ENCODE measurements at regions not wholly inside any gene's neighbourhood (a gene's known extent, or its start where the extent isn't known, plus 50 kb on each side); places are given as distances from the start of the nearest gene placed in this dataset.
A peak's percentile ranks its signal among the peaks of the same experiment; 100 is the strongest.

- Histone ChIP-seq H3K27me3 (ENCODE audit: control insufficient read depth in 4 of 4, insufficient read depth in 4 of 4, low read length in 3 of 4) (no peaks in the 10 kb centered on the region), H3K27ac (ENCODE audit: low read depth in 1 of 2, low read length in 2 of 2) (no peak overlapping the region), H3K9me3 (ENCODE audit: control insufficient read depth in 4 of 4, low read length in 3 of 4) (peaks cover 5 to 12% (median 6%) of the 10 kb centered on the region in 4 donors), H3K36me3 (ENCODE audit: control insufficient read depth in 4 of 4, insufficient read depth in 3 of 4, low read depth in 1 of 4, low read length in 3 of 4) (no peaks in the 10 kb centered on the region), H3K9ac (ENCODE audit: low read depth in 1 of 2, low read length in 2 of 2) (no peak overlapping the region), H3K4me1 (ENCODE audit: control insufficient read depth in 4 of 4, insufficient read depth in 4 of 4, low read length in 3 of 4) (no peaks in the 10 kb centered on the region), H3K4me3 (ENCODE audit: low read depth in 1 of 3, low read length in 3 of 3) (no peak overlapping the region)
- TF ChIP-seq RAD21 (IDR thresholded peaks at IDR 0.05) (no peak), RXRA (IDR thresholded peaks at IDR 0.05) (no peak), YY1 (IDR thresholded peaks at IDR 0.05) (no peak), REST (IDR thresholded peaks at IDR 0.05) (no peak)
- TF ChIP-seq, protein P1, sequence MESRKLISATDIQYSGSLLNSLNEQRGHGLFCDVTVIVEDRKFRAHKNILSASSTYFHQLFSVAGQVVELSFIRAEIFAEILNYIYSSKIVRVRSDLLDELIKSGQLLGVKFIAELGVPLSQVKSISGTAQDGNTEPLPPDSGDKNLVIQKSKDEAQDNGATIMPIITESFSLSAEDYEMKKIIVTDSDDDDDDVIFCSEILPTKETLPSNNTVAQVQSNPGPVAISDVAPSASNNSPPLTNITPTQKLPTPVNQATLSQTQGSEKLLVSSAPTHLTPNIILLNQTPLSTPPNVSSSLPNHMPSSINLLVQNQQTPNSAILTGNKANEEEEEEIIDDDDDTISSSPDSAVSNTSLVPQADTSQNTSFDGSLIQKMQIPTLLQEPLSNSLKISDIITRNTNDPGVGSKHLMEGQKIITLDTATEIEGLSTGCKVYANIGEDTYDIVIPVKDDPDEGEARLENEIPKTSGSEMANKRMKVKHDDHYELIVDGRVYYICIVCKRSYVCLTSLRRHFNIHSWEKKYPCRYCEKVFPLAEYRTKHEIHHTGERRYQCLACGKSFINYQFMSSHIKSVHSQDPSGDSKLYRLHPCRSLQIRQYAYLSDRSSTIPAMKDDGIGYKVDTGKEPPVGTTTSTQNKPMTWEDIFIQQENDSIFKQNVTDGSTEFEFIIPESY (IDR thresholded peaks at IDR 0.05), result no peak
- WGBS, result 94% methylated on average over 6 of the region's 6 CpGs
- no peak for DNase-seq (ENCODE audit: low spot score)
Measured at GRCh38 chr14:71304690-71305089, 397.4 kb downstream of the PCNX1 start.

DNA sequence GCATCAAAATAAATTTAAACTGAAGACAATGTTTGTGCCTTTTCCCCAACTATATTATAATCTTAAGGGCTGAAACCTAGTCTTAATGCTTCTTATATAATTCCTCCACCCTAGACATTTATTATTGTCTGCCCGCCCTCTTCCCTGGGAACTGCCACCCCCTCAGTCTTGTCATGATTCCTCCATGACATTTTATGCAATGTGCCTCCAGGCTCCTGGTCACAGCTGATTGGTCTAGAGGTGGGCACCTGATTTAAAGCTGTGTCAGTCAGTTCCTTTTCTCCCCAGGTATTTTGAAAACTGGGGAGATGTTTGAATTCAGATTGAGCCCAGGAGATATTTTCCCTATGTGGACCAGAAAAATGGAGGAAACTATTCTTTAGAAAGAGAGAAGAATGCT lies 401.4 kb downstream of the PCNX1 start:
- TF ChIP-seq MAX (IDR thresholded peaks at IDR 0.05) (no peak), RAD21 (IDR thresholded peaks at IDR 0.05) (no peak), REST (IDR thresholded peaks at IDR 0.05) (no peak), SP1 (IDR thresholded peaks at IDR 0.05) (no peak)
- H3K4me1 ChIP-seq (ENCODE audit: control insufficient read depth in 4 of 4, insufficient read depth in 4 of 4, low read length in 3 of 4), result no peaks in the 10 kb centered on the region
- H3K9me3 ChIP-seq (ENCODE audit: control insufficient read depth in 4 of 4, low read length in 3 of 4), result peaks cover 5 to 12% (median 6%) of the 10 kb centered on the region in 4 donors
- WGBS, result 95% methylated on average over 1 of the region's 1 CpG
- no peak overlapping the region for H3K27ac ChIP-seq (ENCODE audit: low read depth in 1 of 2, low read length in 2 of 2)
- H3K27me3 ChIP-seq (ENCODE audit: control insufficient read depth in 4 of 4, insufficient read depth in 4 of 4, low read length in 3 of 4), result no peaks in the 10 kb centered on the region
- H3K9ac ChIP-seq (ENCODE audit: low read depth in 1 of 2, low read length in 2 of 2), result no peak overlapping the region
- no peaks in the 10 kb centered on the region for H3K36me3 ChIP-seq (ENCODE audit: control insufficient read depth in 4 of 4, insufficient read depth in 3 of 4, low read depth in 1 of 4, low read length in 3 of 4)
- no peak for DNase-seq (ENCODE audit: low spot score)
- no peak overlapping the region for H3K4me3 ChIP-seq (ENCODE audit: low read depth in 1 of 3, low read length in 3 of 3)

DNA sequence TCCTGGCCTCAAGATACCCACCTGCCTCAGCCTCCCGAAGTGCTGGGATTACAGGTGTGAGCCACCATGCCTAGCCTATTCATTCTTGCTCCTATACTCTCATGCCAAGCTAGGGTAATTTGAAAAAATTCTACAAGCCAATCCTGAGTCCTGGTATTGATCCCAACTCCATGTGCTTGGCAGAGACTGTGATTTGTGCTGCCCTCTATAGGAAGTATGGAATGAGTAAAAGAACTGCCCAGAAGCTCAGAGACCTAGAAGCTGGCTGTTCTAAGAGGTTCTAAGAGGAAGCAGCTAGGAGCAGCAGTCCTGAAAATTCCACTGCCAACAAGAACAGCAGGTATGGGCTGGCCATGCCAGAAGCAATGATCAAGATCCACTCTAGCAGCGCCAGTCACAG lies 402.5 kb downstream of the PCNX1 start:
- H3K36me3 ChIP-seq (ENCODE audit: control insufficient read depth in 4 of 4, insufficient read depth in 3 of 4, low read depth in 1 of 4, low read length in 3 of 4), result no peaks in the 10 kb centered on the region
- H3K27ac ChIP-seq (ENCODE audit: low read depth in 1 of 2, low read length in 2 of 2), result no peak overlapping the region
- H3K9ac ChIP-seq (ENCODE audit: low read depth in 1 of 2, low read length in 2 of 2), result no peak overlapping the region
- TF ChIP-seq FOXA1 (IDR thresholded peaks at IDR 0.05), result no peak
- TF ChIP-seq TAF1 (conservative IDR thresholded peaks at IDR 0.05), result no peak
- no peak for TF ChIP-seq FOXA2 (IDR thresholded peaks at IDR 0.05)
- peak; percentile 73 to 81 for TF ChIP-seq RAD21 (IDR thresholded peaks at IDR 0.05)
- no peak for TF ChIP-seq MAX (IDR thresholded peaks at IDR 0.05)
- TF ChIP-seq, protein P2, sequence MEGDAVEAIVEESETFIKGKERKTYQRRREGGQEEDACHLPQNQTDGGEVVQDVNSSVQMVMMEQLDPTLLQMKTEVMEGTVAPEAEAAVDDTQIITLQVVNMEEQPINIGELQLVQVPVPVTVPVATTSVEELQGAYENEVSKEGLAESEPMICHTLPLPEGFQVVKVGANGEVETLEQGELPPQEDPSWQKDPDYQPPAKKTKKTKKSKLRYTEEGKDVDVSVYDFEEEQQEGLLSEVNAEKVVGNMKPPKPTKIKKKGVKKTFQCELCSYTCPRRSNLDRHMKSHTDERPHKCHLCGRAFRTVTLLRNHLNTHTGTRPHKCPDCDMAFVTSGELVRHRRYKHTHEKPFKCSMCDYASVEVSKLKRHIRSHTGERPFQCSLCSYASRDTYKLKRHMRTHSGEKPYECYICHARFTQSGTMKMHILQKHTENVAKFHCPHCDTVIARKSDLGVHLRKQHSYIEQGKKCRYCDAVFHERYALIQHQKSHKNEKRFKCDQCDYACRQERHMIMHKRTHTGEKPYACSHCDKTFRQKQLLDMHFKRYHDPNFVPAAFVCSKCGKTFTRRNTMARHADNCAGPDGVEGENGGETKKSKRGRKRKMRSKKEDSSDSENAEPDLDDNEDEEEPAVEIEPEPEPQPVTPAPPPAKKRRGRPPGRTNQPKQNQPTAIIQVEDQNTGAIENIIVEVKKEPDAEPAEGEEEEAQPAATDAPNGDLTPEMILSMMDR (IDR thresholded peaks at IDR 0.05; ENCODE audit: low read depth, low read length, missing input control), result peak; percentile 40
- no peak for TF ChIP-seq ATF3 (IDR thresholded peaks at IDR 0.05)
- no peak for TF ChIP-seq SP1 (IDR thresholded peaks at IDR 0.05)
- no peak for TF ChIP-seq HNF4G (IDR thresholded peaks at IDR 0.05)
- TF ChIP-seq, protein P1 (IDR thresholded peaks at IDR 0.05), result no peak
- no peak overlapping the region for H3K4me3 ChIP-seq (ENCODE audit: low read depth in 1 of 3, low read length in 3 of 3)
- no peaks in the 10 kb centered on the region for H3K4me1 ChIP-seq (ENCODE audit: control insufficient read depth in 4 of 4, insufficient read depth in 4 of 4, low read length in 3 of 4)
- no peak for DNase-seq (ENCODE audit: low spot score)
- no peaks in the 10 kb centered on the region for H3K27me3 ChIP-seq (ENCODE audit: control insufficient read depth in 4 of 4, insufficient read depth in 4 of 4, low read length in 3 of 4)
- WGBS, result 87% methylated on average over 2 of the region's 2 CpGs
- peaks cover 1 to 7% (median 2%) of the 10 kb centered on the region in 4 donors for H3K9me3 ChIP-seq (ENCODE audit: control insufficient read depth in 4 of 4, low read length in 3 of 4)
